HG03575 (cell line): ENCODE measurements at regions not wholly inside any gene's neighbourhood (a gene's known extent, or its start where the extent isn't known, plus 50 kb on each side); places are given as distances from the start of the nearest gene placed in this dataset.

Source experiments
- ATAC-seq: cut with Tn5 transposase; IDR thresholded peaks from one replicate; pipeline ENCODE4 v1.9.1; 2021; ENCODE audit not compliant: unreplicated experiment, insufficient number of reproducible peaks, low FRiP score; ENCODE audit errors: extremely low read depth

GRCh38 chr13:34879851-34880250 is 62.2 kb upstream of the NBEA start:
- ATAC-seq: no peak

GRCh38 chr13:34881494-34881893 is 60.6 kb upstream of the NBEA start:
- ATAC-seq: no peak

- no peak for ATAC-seq
Observed at GRCh38 chr13:34883396-34883795, 58.7 kb upstream of the NBEA start.

- ATAC-seq: no peak
Observed at GRCh38 chr13:34884366-34884765, 57.7 kb upstream of the NBEA start.

GRCh38 chr13:34886121-34886875 is 55.8 kb upstream of the NBEA start:
- ATAC-seq: no peak

- no peak for ATAC-seq
Observed at GRCh38 chr13:34886987-34887386, 55.1 kb upstream of the NBEA start.
